Keratinocyte (primary cell): ENCODE measurements at regions not wholly inside any gene's neighbourhood (a gene's known extent, or its start where the extent isn't known, plus 50 kb on each side); places are given as distances from the start of the nearest gene placed in this dataset.

Source experiments
- DNase-seq: peaks from one replicate; pipeline ENCODE4 v3.0.0-alpha.2; 2011; ENCODE audit warnings: low read depth, missing footprints, low spot score
- FAIRE-seq: peaks from 2 replicates; lab custom pipeline; 2011; peaks lifted over from hg19 to GRCh38; lab: Jason Lieb, UNC
- H2AFZ ChIP-seq: 2 replicates; pipeline ENCODE4 v1.6.0; 2012; ENCODE audit warnings: low read length, control low read depth, inconsistent platforms; ENCODE audit not compliant: control insufficient read depth
- H3K27ac ChIP-seq: 2 replicates; pipeline ENCODE4 v1.5.1; 2011; ENCODE audit warnings: low read length; ENCODE audit not compliant: control insufficient read depth, insufficient read depth
- H3K27me3 ChIP-seq: 3 replicates; pipeline ENCODE4 v1.6.0; 2011; ENCODE audit warnings: low read length; ENCODE audit not compliant: control insufficient read depth, insufficient read depth; ENCODE audit errors: extremely low read depth
- H3K36me3 ChIP-seq, 2 experiments: 2 replicates in 1 of 2; 3 replicates in 1 of 2; pipeline ENCODE4 v1.5.1; 2011; ENCODE audit warnings: low read length in 2 of 2, mild to moderate bottlenecking in 1 of 2; ENCODE audit not compliant: control insufficient read depth in 2 of 2, insufficient read depth in 2 of 2; ENCODE audit errors: extremely low read depth in 1 of 2
- H3K4me1 ChIP-seq: 3 replicates; pipeline ENCODE4 v1.5.1; 2011; ENCODE audit warnings: low read length; ENCODE audit not compliant: control insufficient read depth, insufficient read depth; ENCODE audit errors: extremely low read depth
- H3K4me2 ChIP-seq: 3 replicates; pipeline ENCODE4 v1.6.0; 2011; ENCODE audit warnings: low read depth, low read length; ENCODE audit not compliant: control insufficient read depth, insufficient read depth; ENCODE audit errors: extremely low read depth
- H3K4me3 ChIP-seq, 3 experiments: fragments of 200-600 bp in 1 of 3; sonication (generic) in 1 of 3; 2 replicates in 2 of 3; 3 replicates in 1 of 3; pipeline ENCODE4 v1.5.1; 2011 to 2016; ENCODE audit warnings: low read length in 3 of 3, mild to moderate bottlenecking in 3 of 3, control low read depth in 2 of 3, inconsistent platforms in 1 of 3, low read depth in 1 of 3, mixed read lengths in 1 of 3, mixed run types in 1 of 3, moderate library complexity in 1 of 3; ENCODE audit not compliant: control insufficient read depth in 2 of 3, insufficient read depth in 2 of 3; ENCODE audit errors: extremely low read depth in 1 of 3
- H3K79me2 ChIP-seq: 2 replicates; pipeline ENCODE4 v1.6.0; 2012; ENCODE audit warnings: low read length; ENCODE audit not compliant: control insufficient read depth, insufficient read depth
- H3K9ac ChIP-seq: 3 replicates; pipeline ENCODE4 v1.6.0; 2011; ENCODE audit warnings: low read length; ENCODE audit not compliant: control insufficient read depth, insufficient read depth; ENCODE audit errors: extremely low read depth
- H3K9me1 ChIP-seq: 3 replicates; pipeline ENCODE4 v1.6.0; 2011; ENCODE audit warnings: low read length; ENCODE audit not compliant: control insufficient read depth, insufficient read depth; ENCODE audit errors: extremely low read depth
- H3K9me3 ChIP-seq: 2 replicates; pipeline ENCODE4 v1.5.1; 2012; ENCODE audit warnings: low read depth, low read length; ENCODE audit not compliant: control insufficient read depth
- H4K20me1 ChIP-seq: 3 replicates; pipeline ENCODE4 v1.6.0; 2011; ENCODE audit warnings: low read length; ENCODE audit not compliant: control insufficient read depth, insufficient read depth; ENCODE audit errors: extremely low read depth
- CTCF ChIP-seq, 3 experiments: IDR thresholded peaks in 1 of 3; conservative IDR thresholded peaks in 1 of 3; optimal IDR thresholded peaks in 1 of 3; 2 replicates in 2 of 3; 3 replicates in 1 of 3; pipeline versions ENCODE3 to v1.5.1; 2011; ENCODE audit warnings: low read length in 3 of 3, mild to moderate bottlenecking in 3 of 3, moderate library complexity in 2 of 3, control low read depth in 1 of 3, inconsistent platforms in 1 of 3; ENCODE audit not compliant: insufficient read depth in 2 of 3; ENCODE audit errors: extremely low read depth in 1 of 3
- EZH2 ChIP-seq: IDR thresholded peaks from one replicate; pipeline ENCODE4 v1.6.1; 2012; ENCODE audit warnings: inconsistent platforms, mild to moderate bottlenecking, low read length, moderate library complexity
- dilution Hi-C: fragments of 300-500 bp; cut with MboI; formaldehyde crosslinking; loops from one replicate; pipeline ENCODE4 v1.7.0; 2020; ENCODE audit warnings: low sequenced_read_pairs; ENCODE audit not compliant: extremely low pct_ligation_motif_present

- FAIRE-seq, result no peak
- no peak overlapping the region for H3K9ac ChIP-seq
- no peak for DNase-seq
Measured at GRCh38 chr19:30152510-30153291, 210.7 kb downstream of the URI1 start.

GRCh38 chr19:30153326-30154210 lies 211.5 kb downstream of the URI1 start:
- Histone ChIP-seq H3K36me3 (no peaks in the 10 kb centered on the region), H2AFZ (no peak overlapping the region), H3K4me1 (no peaks in the 10 kb centered on the region), H3K79me2 (no peaks in the 10 kb centered on the region), H3K9me1 (no peaks in the 10 kb centered on the region), H3K9me3 (peaks cover 10% of the 10 kb centered on the region), H3K9ac (no peak overlapping the region), H3K4me2 (no peak overlapping the region), H3K27me3 (no peaks in the 10 kb centered on the region), H4K20me1 (no peaks in the 10 kb centered on the region), H3K4me3 (no peak overlapping the region), H3K27ac (no peak overlapping the region)
- dilution Hi-C loops, result no loop called here
- FAIRE-seq (no peak), DNase-seq (no peak)
- TF ChIP-seq EZH2 (no peak), CTCF (optimal IDR thresholded peaks at IDR 0.05 in 1 of 3, IDR thresholded peaks at IDR 0.05 in 1 of 3, conservative IDR thresholded peaks at IDR 0.05 in 1 of 3; ENCODE audit: extremely low read depth in 1 of 3, insufficient read depth in 2 of 3, low read length in 3 of 3) (no peak)

More at GRCh38 chr19:30152510-30153291, 210.7 kb downstream of the URI1 start:
- dilution Hi-C loops, result no loop called here
- H3K36me3 ChIP-seq, result no peaks in the 10 kb centered on the region
- H4K20me1 ChIP-seq, result no peaks in the 10 kb centered on the region
- no peaks in the 10 kb centered on the region for H3K9me1 ChIP-seq
- H2AFZ ChIP-seq, result no peak overlapping the region
- H3K9me3 ChIP-seq, result peaks cover 10% of the 10 kb centered on the region
- no peaks in the 10 kb centered on the region for H3K4me1 ChIP-seq
- no peaks in the 10 kb centered on the region for H3K79me2 ChIP-seq
- TF ChIP-seq CTCF (optimal IDR thresholded peaks at IDR 0.05 in 1 of 3, IDR thresholded peaks at IDR 0.05 in 1 of 3, conservative IDR thresholded peaks at IDR 0.05 in 1 of 3; ENCODE audit: extremely low read depth in 1 of 3, insufficient read depth in 2 of 3, low read length in 3 of 3), result no peak
- no peak for TF ChIP-seq EZH2
- no peak overlapping the region for H3K27ac ChIP-seq
- H3K4me3 ChIP-seq, result no peak overlapping the region
- no peaks in the 10 kb centered on the region for H3K27me3 ChIP-seq
- no peak overlapping the region for H3K4me2 ChIP-seq
